HG03097 (cell line): ENCODE measurements at regions not wholly inside any gene's neighbourhood (a gene's known extent, or its start where the extent isn't known, plus 50 kb on each side); places are given as distances from the start of the nearest gene placed in this dataset.

Experiments
- ATAC-seq: cut with Tn5 transposase; IDR thresholded peaks from one replicate; pipeline ENCODE4 v1.9.1; 2021; ENCODE audit not compliant: unreplicated experiment, low FRiP score

DNA sequence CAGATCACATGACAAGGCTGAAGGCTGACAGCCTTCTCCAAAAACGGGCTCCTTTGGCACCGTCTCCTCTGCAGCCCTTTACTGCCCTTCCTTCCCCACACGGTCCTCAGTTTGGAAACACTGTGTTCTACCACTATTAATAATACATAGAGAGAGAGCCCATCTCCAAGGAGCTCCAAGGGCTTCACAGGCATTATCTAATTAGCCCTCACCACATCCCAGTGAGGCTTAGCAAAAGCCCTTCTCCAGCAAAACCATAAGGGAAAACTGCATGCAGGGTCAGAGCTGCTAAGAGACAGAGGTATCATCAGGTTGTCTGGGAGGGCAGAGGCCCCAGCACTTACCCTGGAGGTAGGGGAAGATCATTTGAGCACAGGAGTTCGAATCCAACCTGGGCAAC, 169.3 kb upstream of the JARID2 start:
- no peak for ATAC-seq

- no peak for ATAC-seq
Measured at GRCh38 chr6:15077006-15077405, 168.9 kb upstream of the JARID2 start.

DNA sequence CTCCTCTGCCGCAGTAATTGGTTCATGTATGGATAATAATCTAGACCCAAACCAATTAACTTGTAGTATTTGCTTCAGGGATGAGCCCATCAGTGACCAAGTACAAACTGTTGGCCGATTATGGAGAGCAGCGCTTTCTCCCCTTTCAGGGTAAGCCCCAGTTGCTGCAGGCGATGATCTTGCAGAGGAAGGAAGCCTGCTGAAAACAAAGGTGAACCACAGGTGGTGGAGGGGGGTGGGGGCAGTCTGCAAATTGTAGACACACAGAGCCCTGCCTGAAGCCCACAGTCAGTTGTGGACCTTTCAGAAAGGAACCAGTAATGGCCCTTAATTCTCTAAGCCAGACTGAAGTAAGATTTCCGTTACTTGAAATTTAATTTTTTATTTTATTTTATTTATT, 167.9 kb upstream of the JARID2 start:
- ATAC-seq: no peak

DNA sequence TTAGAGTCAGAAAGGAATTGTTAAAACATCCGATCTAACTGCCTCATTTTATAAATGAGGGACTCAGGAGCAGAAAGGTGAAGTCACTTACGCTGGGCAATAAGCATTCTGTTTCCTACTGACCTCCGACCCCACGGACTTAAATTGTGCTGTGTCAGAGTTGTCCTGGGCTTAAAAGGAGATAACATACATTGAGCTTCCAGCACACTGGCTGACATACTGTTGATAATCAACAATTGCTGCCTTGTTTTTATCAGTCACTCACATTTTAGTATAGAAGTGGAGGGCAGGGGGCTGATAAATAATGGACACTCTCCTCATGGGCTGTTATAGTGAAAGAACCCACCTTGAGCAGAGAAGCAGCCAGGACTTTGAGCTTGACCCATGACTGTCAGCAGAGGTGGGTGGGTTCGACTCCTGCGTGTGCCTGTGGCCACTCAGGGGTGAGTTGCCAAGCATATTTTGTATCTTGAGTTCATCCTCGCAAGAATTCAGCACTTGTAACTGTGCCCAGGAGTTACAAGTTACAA, 166.5 kb upstream of the JARID2 start:
- ATAC-seq: no peak

DNA sequence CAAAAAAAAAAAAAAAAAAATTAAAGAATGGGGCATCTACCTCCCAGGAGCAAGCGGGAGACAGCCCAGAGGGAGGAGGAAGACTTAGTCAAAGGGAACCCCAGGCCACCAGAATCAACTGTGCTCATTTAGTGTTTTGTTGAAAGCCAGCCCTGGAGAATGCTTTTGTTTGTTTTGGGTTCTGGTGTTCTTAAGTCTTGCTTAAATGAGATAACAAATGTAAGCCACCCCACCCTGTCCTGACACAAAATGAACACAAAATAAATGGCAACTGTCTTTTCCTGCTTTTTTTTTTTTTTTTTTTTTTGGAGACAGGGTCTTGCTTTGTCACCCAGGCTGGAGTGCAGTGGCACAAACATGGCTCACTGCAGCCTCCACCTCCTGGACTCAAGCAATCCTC, 165.0 kb upstream of the JARID2 start:
- no peak for ATAC-seq

- ATAC-seq: no peak
Measured at GRCh38 chr6:15081447-15081846, 164.4 kb upstream of the JARID2 start.

GRCh38 chr6:15082708-15083107, 163.2 kb upstream of the JARID2 start:
- no peak for ATAC-seq

- no peak for ATAC-seq
Measured at GRCh38 chr6:15086348-15087158, 159.3 kb upstream of the JARID2 start.

GRCh38 chr6:15087186-15087589, 158.7 kb upstream of the JARID2 start:
- no peak for ATAC-seq

DNA sequence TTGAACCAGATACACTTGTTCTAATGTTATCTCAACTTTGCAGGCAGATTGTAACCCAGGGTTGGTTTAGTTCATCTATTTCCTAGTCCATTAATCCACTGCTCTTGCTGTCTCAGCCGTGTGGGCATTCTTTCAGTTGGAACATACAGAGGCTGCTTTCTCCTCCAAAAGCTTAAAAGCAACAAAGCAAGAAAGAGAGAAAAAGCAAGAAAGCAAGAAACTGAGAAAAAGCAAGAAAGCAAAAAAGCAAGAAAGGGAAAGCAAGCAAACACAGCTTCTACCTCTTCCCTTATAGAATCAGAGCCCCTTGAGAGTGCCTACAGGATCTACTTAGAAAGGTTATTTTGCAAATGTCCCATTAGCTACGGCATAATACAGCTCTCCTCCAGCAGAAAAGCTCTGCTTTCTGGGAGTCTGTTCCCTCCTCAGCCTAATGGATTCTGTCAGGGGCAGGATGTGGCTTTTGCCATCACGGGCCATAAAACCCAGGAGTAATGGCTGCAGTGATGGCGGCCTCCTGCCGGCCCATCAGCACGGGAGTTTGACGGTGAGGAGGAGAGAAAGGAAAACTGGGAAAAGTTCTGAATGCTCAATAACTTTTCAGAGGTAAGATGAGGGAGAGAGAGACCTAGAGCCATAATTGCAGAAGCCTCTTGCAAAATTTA, 156.8 kb upstream of the JARID2 start:
- no peak for ATAC-seq

DNA sequence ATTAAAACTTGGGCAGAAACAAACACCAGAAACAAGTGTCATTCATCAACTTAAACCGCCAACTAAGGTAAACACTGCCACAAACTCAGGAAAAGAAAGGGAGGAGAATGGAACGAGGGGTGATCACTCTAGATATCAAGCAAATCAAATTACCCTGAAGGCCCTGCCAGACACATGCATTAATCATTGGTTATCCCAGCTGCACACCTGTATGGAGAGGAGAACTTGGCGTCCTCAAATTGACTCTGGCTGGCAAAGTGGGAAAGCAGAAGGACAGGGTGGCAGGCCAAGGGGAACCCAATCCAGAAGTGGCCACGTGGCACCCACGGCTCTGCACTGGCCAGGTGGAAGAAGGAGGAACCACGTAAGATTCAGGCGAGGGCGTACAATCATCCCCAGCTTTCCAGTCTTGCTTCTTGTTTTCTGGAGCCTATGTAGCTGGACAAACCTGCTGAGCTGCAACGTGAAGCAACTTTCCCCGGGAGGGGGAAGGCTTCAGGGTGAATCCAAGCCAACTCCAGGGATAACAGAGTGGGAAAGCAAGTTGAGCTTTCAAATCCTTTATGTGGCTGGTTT, 156.2 kb upstream of the JARID2 start:
- no peak for ATAC-seq

DNA sequence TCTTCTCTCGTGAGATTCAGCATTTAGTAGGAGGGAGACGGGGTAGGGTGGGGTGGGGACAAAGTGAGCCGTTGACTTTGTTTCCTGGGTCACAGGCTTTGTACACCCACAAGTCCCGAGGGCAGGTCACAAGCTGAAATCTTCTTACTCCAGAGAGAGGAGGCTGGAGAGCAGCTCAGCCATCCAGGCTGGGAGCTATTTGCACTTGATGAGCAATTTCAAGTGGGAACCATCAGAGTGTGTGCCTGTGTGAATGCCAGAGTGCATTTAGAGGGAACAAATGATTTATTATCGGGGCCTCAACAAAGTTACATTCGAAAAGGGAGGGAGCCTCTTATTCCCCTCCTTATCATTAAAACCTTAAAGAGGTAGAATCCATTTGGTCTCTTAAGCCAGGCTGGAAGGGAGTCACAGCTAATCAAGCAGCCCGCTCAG, 155.7 kb upstream of the JARID2 start:
- ATAC-seq: no peak

- ATAC-seq: no peak
Measured at GRCh38 chr6:15090745-15091384, 155.0 kb upstream of the JARID2 start.

DNA sequence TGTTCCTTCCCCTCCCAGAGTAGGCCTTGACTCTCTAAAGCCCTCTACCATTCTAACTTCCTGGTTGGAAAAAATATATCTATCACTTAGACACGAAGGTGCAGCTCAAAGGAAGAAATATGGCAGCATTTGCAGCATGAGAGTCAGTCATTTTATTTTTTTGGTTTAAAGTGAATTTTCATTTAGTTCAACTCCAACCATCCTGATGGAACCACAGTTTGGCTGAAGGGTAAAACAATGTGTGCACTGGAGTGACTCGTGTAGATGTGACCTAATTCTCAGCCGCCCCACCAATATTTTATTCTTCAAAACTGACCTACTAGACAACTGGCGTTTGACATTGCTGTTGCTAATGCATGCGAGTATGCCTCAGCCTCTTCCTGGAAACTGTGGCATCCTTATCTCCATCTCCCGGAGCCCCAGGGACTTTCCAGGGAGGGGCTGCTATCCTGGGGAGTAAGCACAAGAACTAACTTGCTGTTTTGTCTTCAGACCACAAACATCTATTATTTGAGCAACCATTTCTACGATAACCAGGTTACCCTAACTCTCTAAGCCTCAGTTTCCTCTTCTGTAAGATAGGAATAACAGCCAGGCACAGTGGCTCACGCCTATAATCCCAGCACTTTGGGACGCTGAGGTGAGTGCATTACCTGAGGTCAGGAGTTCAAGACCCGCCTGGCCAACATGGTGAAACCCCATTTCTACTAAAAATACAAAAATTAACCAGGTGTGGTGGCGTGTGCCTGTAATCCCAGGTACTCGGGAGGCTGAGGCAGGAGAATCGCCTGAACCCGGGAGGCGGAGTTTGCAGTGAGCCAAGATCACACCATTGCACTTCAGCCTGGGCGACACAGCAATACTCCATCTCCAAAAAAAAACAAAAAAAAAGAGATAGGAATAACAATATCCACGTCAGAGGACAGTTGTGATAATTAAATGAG, 148.7 kb upstream of the JARID2 start:
- no peak for ATAC-seq

- no peak for ATAC-seq
Measured at GRCh38 chr6:15101130-15101529, 144.7 kb upstream of the JARID2 start.

DNA sequence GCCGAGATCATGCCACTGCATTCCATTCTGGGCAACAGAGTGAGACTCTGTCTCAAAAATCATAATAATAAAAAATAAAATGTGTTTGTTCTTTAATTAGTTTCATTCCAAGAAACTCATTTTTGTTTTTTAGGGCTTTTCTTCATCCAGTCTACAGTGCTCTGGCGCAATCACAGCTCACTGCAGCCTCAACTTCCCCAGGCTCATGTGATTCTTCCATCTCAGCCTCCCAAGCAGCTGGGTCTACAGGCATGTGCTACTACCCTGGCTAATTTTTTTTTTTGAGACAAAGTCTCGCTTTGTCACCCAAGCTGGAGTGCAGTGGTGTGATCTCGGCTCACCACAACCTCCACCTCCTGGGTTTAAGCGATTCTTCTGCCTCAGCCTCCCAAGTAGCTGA, 143.6 kb upstream of the JARID2 start:
- ATAC-seq: no peak

DNA sequence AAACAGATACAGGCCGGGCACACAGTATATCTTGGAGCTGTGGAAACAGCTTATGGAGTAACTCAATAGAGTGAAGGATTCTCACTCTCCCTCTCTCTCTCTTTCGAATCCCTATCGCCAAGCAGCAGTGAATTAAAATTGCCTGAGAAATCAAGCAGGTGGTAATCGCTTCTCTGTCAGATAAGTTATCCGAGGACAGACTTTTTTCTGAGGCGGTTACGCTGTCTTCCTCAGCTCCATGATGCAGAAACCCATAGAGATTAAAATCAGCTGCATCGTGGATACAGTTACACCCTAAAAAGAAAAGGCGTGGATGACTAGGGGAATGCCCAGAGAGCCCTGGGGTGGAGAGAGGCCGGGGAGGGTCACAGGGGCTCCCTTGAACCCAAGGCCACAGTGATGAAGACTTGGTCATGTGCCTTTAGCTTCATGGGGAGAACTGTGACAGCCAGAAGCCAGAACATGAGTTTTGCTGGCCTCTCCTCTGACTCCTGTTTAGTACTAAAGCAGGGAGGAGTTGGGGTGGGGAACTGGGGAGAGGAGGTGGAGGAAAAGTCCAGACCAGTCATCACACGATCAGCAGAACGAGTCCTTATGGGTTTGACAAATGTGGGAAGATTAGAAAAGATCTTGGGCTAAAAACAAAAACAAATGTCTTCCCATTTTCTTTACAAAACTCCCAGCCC, 138.8 kb upstream of the JARID2 start:
- no peak for ATAC-seq

DNA sequence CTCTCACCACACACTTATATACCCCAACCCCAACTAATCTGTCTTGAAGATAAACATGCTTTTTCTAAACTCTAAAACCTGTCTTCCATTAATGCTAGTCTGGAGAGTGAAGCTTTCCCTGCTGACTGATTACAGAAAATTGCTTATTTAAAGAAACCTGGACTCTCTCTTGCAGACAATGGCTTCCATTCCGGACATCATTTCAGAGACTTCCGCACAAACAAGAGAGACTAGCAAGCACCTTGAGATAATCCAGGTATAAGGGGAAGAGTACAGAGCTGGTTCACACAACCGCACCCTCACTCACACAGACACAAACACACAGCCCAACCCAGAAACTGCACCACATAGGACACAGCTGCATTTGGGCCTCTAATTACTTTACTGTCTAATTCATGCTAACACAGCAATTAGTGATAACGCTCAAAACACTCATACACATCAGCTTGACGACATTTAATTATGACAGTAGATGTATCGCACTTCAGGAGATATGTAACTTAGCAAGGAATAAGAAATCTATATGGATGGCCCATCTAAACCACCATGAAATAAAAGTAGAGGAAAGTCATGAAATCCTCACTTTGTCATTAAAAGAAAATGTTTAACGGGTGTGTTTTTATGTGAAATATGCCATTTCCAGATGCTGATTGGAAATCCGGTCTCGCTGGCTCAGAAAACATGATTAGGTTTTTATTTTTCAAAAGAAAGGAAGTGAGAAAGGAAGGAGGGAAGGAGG, 138.1 kb upstream of the JARID2 start:
- ATAC-seq: no peak

GRCh38 chr6:15108383-15108715, 137.5 kb upstream of the JARID2 start:
- ATAC-seq: no peak
